ENCODE measurements at regions not wholly inside any gene's neighbourhood (a gene's known extent, or its start where the extent isn't known, plus 50 kb on each side); places are given as distances from the start of the nearest gene placed in this dataset.

GRCh38 chr7:42494199-42494710 is 257.2 kb upstream of the GLI3 start:
- no peaks in the 10 kb centered on the region for H3K36me3 ChIP-seq (replicated peaks; ENCODE audit: low read depth, low read length)
- H3K9me3 ChIP-seq (ENCODE audit: insufficient read depth, low read length) = no peaks in the 10 kb centered on the region
- H2AFZ ChIP-seq (ENCODE audit: low read depth, low read length) = no peak overlapping the region
- H3K4me3 ChIP-seq (ENCODE audit: low read length) = no peak overlapping the region
- no peaks in the 10 kb centered on the region for H3K79me2 ChIP-seq (ENCODE audit: low read length)
- H4K20me1 ChIP-seq (ENCODE audit: insufficient read depth, low read length) = no peaks in the 10 kb centered on the region
- no peak overlapping the region for H3K4me2 ChIP-seq (ENCODE audit: low read length)
- no peak overlapping the region for H3K27ac ChIP-seq (ENCODE audit: low read length)
- no peak for TF ChIP-seq CTCF (IDR thresholded peaks at IDR 0.05; ENCODE audit: low read depth, low read length)
- TF ChIP-seq EZH2phosphoT487 (IDR thresholded peaks at IDR 0.05; ENCODE audit: low read depth) = no peak
- no peaks in the 10 kb centered on the region for H3K27me3 ChIP-seq (ENCODE audit: low read depth, low read length)
- no peak overlapping the region for H3K9ac ChIP-seq (ENCODE audit: low read length)
- no peaks in the 10 kb centered on the region for H3K4me1 ChIP-seq (ENCODE audit: low read length)

GRCh38 chr7:42493436-42494198 is 256.6 kb upstream of the GLI3 start:
- H3K79me2 ChIP-seq (ENCODE audit: low read length) = no peaks in the 10 kb centered on the region
- TF ChIP-seq EZH2phosphoT487 (IDR thresholded peaks at IDR 0.05; ENCODE audit: low read depth) (no peak), CTCF (IDR thresholded peaks at IDR 0.05; ENCODE audit: low read depth, low read length) (no peak)
- no peaks in the 10 kb centered on the region for H3K36me3 ChIP-seq (replicated peaks; ENCODE audit: low read depth, low read length)
- H4K20me1 ChIP-seq (ENCODE audit: insufficient read depth, low read length) = no peaks in the 10 kb centered on the region
- H3K4me2 ChIP-seq (ENCODE audit: low read length) = no peak overlapping the region
- H2AFZ ChIP-seq (ENCODE audit: low read depth, low read length) = no peak overlapping the region
- no peak overlapping the region for H3K9ac ChIP-seq (ENCODE audit: low read length)
- no peaks in the 10 kb centered on the region for H3K9me3 ChIP-seq (ENCODE audit: insufficient read depth, low read length)
- no peak overlapping the region for H3K4me3 ChIP-seq (ENCODE audit: low read length)
- H3K27me3 ChIP-seq (ENCODE audit: low read depth, low read length) = no peaks in the 10 kb centered on the region
- no peak overlapping the region for H3K27ac ChIP-seq (ENCODE audit: low read length)
- H3K4me1 ChIP-seq (ENCODE audit: low read length) = no peaks in the 10 kb centered on the region

DNA sequence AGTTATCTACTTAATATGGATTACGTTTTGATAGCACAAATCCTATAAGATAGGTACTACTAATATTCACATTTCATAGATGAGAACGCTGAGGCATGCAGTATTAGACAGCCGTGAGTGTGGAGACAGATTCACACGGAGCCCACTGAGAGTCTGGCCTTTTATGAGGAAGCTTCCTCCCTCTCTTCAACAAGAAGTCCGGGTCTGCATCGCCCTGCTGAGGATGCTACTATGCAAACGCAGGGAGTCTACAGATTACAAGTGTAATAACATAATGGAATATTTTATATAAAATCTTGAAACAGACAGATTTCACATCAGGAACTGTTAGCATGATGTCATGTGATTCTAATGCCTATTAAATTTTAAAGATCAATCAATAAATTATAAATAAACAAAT is 255.9 kb upstream of the GLI3 start:
- TF ChIP-seq CTCF (IDR thresholded peaks at IDR 0.05; ENCODE audit: low read depth, low read length) (no peak), EZH2phosphoT487 (IDR thresholded peaks at IDR 0.05; ENCODE audit: low read depth) (no peak)
- Histone ChIP-seq H2AFZ (ENCODE audit: low read depth, low read length) (no peak overlapping the region), H3K36me3 (replicated peaks; ENCODE audit: low read depth, low read length) (no peaks in the 10 kb centered on the region), H3K9ac (ENCODE audit: low read length) (no peak overlapping the region), H3K4me1 (ENCODE audit: low read length) (no peaks in the 10 kb centered on the region), H4K20me1 (ENCODE audit: insufficient read depth, low read length) (no peaks in the 10 kb centered on the region), H3K79me2 (ENCODE audit: low read length) (no peaks in the 10 kb centered on the region), H3K9me3 (ENCODE audit: insufficient read depth, low read length) (no peaks in the 10 kb centered on the region), H3K4me2 (ENCODE audit: low read length) (no peak overlapping the region), H3K27ac (ENCODE audit: low read length) (no peak overlapping the region), H3K27me3 (ENCODE audit: low read depth, low read length) (no peaks in the 10 kb centered on the region), H3K4me3 (ENCODE audit: low read length) (no peak overlapping the region)

GRCh38 chr7:42491106-42491505 is 254.1 kb upstream of the GLI3 start:
- no peak overlapping the region for H3K27ac ChIP-seq (ENCODE audit: low read length)
- H4K20me1 ChIP-seq (ENCODE audit: insufficient read depth, low read length) = no peaks in the 10 kb centered on the region
- no peak overlapping the region for H3K4me3 ChIP-seq (ENCODE audit: low read length)
- no peaks in the 10 kb centered on the region for H3K4me1 ChIP-seq (ENCODE audit: low read length)
- no peaks in the 10 kb centered on the region for H3K79me2 ChIP-seq (ENCODE audit: low read length)
- no peaks in the 10 kb centered on the region for H3K27me3 ChIP-seq (ENCODE audit: low read depth, low read length)
- H3K4me2 ChIP-seq (ENCODE audit: low read length) = no peak overlapping the region
- no peak overlapping the region for H3K9ac ChIP-seq (ENCODE audit: low read length)
- H3K9me3 ChIP-seq (ENCODE audit: insufficient read depth, low read length) = no peaks in the 10 kb centered on the region
- no peak overlapping the region for H2AFZ ChIP-seq (ENCODE audit: low read depth, low read length)
- TF ChIP-seq EZH2phosphoT487 (IDR thresholded peaks at IDR 0.05; ENCODE audit: low read depth) (no peak), CTCF (IDR thresholded peaks at IDR 0.05; ENCODE audit: low read depth, low read length) (no peak)
- no peaks in the 10 kb centered on the region for H3K36me3 ChIP-seq (replicated peaks; ENCODE audit: low read depth, low read length)
